GM12872 (cell line): ENCODE measurements at regions not wholly inside any gene's neighbourhood (a gene's known extent, or its start where the extent isn't known, plus 50 kb on each side); places are given as distances from the start of the nearest gene placed in this dataset.

ENCODE experiments used
- TF ChIP-seq, protein P1 (sequence below): IDR thresholded peaks from 3 replicates; pipeline ENCODE4 v1.5.1; 2011; ENCODE audit warnings: low read depth, mild to moderate bottlenecking, low read length, moderate library complexity; ENCODE audit not compliant: insufficient read depth

GRCh38 chr2:76330865-76331264, 620.1 kb upstream of the GCFC2 start:
- TF ChIP-seq, protein P1, sequence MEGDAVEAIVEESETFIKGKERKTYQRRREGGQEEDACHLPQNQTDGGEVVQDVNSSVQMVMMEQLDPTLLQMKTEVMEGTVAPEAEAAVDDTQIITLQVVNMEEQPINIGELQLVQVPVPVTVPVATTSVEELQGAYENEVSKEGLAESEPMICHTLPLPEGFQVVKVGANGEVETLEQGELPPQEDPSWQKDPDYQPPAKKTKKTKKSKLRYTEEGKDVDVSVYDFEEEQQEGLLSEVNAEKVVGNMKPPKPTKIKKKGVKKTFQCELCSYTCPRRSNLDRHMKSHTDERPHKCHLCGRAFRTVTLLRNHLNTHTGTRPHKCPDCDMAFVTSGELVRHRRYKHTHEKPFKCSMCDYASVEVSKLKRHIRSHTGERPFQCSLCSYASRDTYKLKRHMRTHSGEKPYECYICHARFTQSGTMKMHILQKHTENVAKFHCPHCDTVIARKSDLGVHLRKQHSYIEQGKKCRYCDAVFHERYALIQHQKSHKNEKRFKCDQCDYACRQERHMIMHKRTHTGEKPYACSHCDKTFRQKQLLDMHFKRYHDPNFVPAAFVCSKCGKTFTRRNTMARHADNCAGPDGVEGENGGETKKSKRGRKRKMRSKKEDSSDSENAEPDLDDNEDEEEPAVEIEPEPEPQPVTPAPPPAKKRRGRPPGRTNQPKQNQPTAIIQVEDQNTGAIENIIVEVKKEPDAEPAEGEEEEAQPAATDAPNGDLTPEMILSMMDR = no peak

- TF ChIP-seq, protein P1 = no peak
Observed at GRCh38 chr2:76326636-76327035, 615.9 kb upstream of the GCFC2 start.

GRCh38 chr2:76323381-76323780, 612.7 kb upstream of the GCFC2 start:
- TF ChIP-seq, protein P1 = no peak

DNA sequence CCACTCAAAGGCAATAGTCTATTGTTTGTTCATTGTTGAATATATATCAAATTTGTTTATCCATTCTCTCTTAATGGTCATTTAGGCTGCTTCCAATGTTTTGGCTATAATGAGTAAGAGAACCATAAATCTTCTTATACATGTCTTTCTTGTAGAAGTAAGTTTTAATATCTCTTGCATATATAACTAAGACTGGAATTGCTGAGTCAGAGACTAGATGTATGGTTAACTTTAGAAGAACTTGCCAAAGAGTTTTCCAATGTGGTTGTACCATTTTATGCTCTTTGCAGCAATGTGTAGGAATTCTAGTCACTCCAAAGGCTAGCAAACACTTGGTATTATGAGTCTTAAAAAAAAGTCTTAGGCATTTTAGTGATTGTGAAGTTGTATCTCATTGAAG, 610.0 kb upstream of the GCFC2 start:
- TF ChIP-seq, protein P1 = no peak

DNA sequence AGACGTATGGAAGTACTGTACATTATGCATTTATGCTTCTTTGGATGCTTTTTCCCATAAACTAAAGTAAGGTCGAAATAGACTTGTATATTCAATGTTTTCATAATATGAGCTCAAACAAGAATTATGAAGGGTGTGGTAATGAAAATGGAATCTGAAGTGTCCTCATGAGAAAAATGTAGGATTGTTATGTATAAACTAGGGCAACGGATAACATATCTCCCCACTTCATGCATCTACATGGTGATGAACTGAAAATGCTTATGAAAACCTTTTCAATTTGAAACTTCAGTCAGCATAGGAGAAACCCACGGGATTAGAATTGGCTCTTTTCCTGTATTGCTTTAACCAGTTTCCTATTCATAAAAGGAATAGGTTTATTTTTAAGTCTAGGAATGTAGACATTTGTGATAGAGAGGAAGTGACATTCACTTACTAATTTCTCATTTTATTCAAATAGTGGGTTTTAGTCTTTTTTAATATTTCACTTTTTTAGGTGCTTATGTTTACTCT, 608.2 kb upstream of the GCFC2 start:
- TF ChIP-seq, protein P1 = no peak

DNA sequence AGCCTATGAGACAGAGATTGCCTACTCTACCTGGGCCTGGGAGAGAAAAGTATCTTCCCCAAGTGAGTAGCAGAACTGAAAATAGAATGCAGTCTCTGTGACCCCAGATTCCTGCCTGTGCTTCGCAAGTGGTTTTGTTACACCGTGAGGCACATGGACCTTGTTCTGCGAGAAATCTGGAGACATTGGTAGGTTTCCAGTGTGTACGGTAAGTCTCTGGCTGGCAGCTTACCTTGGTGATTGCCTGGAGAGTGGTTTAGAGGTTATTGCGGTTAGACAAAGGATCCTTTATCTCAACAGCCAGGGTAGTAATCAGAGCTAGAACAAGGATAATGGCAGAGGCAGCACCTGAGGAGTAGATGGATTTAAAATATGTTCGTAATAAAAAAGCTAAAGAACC, 606.0 kb upstream of the GCFC2 start:
- TF ChIP-seq, protein P1 = no peak

GRCh38 chr2:76314271-76315020, 603.7 kb upstream of the GCFC2 start:
- TF ChIP-seq, protein P1 = no peak
